SK-N-SH (cell line): ENCODE measurements at regions not wholly inside any gene's neighbourhood (a gene's known extent, or its start where the extent isn't known, plus 50 kb on each side); places are given as distances from the start of the nearest gene placed in this dataset.

Source experiments
- CTCF ChIA-PET: fragments of 300-600, 350-600 bp; formaldehyde crosslinking; extraction: SDS; loops from one replicate; lab custom pipeline; 2021; lab: Yijun Ruan, JAX
- POLR2A ChIA-PET: fragments of 350-600 bp; sonication (Branson Sonifier 250); formaldehyde crosslinking; extraction: SDS; loops from one replicate; lab custom pipeline; 2020; ENCODE audit warnings: antibody characterized with exemption, inconsistent platforms; lab: Yijun Ruan, JAX
- DNase-seq: peaks from one replicate; pipeline ENCODE4 v3.0.0; 2012
- H2AFZ ChIP-seq: fragments of 200-600 bp; sonication (generic); 2 replicates; pipeline ENCODE4 v1.8.1; 2016; ENCODE audit warnings: antibody characterized with exemption, mild to moderate bottlenecking, low read depth
- H3F3A ChIP-seq: fragments of 200-600 bp; sonication (generic); replicated peaks from 2 replicates; pipeline ENCODE3; 2016; ENCODE audit warnings: antibody characterized with exemption, mild to moderate bottlenecking; ENCODE audit not compliant: insufficient read depth
- H3K27ac ChIP-seq, 2 experiments: fragments of 200-500 bp in 1 of 2; fragments of 200-600 bp in 1 of 2; sonication (Bioruptor generic) in 1 of 2; sonication (generic), shearing (Covaris generic) in 1 of 2; 2 replicates each; pipeline versions ENCODE4 v1.5.1 to v1.6.1; 2014 to 2016; ENCODE audit warnings: low read depth in 2 of 2, inconsistent platforms in 1 of 2, low read length in 1 of 2, mild to moderate bottlenecking in 1 of 2, mixed read lengths in 1 of 2
- H3K27me3 ChIP-seq: fragments of 200-600 bp; sonication (generic), shearing (Covaris generic); 2 replicates; pipeline ENCODE4 v1.6.1; 2016; ENCODE audit warnings: mixed run types; ENCODE audit not compliant: insufficient read depth
- H3K36me3 ChIP-seq, 2 experiments: fragments of 200-500 bp in 1 of 2; fragments of 200-600 bp in 1 of 2; sonication (Bioruptor generic) in 1 of 2; sonication (generic) in 1 of 2; replicated peaks in 1 of 2; 2 replicates each; pipeline versions ENCODE3 to v1.5.1; 2014 to 2016; ENCODE audit warnings: low read length in 1 of 2, mild to moderate bottlenecking in 1 of 2; ENCODE audit not compliant: insufficient read depth in 2 of 2, control insufficient read depth in 1 of 2
- H3K4me1 ChIP-seq, 2 experiments: fragments of 200-500 bp in 1 of 2; fragments of 200-600 bp in 1 of 2; sonication (Bioruptor generic) in 1 of 2; sonication (generic), shearing (Covaris generic) in 1 of 2; 2 replicates each; pipeline versions ENCODE4 v1.5.1 to v1.6.1; 2014 to 2016; ENCODE audit warnings: low read depth in 1 of 2, low read length in 1 of 2, mixed run types in 1 of 2; ENCODE audit not compliant: insufficient read depth in 2 of 2, control insufficient read depth in 1 of 2
- H3K4me2 ChIP-seq: fragments of 200-600 bp; sonication (generic), shearing (Covaris generic); 2 replicates; pipeline ENCODE4 v1.6.1; 2017; ENCODE audit warnings: mixed run types
- H3K4me3 ChIP-seq, 2 experiments: fragments of 200-500 bp in 1 of 2; fragments of 200-600 bp in 1 of 2; sonication (Bioruptor generic) in 1 of 2; sonication (generic), shearing (Covaris generic) in 1 of 2; 2 replicates each; pipeline versions ENCODE4 v1.5.1 to v1.8.1; 2014 to 2016; ENCODE audit warnings: low read depth in 2 of 2, inconsistent platforms in 1 of 2, low read length in 1 of 2, mild to moderate bottlenecking in 1 of 2, mixed read lengths in 1 of 2, moderate library complexity in 1 of 2
- H3K79me2 ChIP-seq: fragments of 200-600 bp; sonication (generic); 2 replicates; pipeline ENCODE4 v1.8.1; 2017; ENCODE audit warnings: mild to moderate bottlenecking; ENCODE audit not compliant: insufficient read depth
- H3K9ac ChIP-seq: fragments of 200-600 bp; sonication (generic); 2 replicates; pipeline ENCODE4 v1.6.1; 2017; ENCODE audit warnings: mixed run types
- H3K9me2 ChIP-seq: fragments of 200-600 bp; sonication (generic); 2 replicates; pipeline ENCODE4 v1.6.1; 2017; ENCODE audit warnings: mixed run types
- H3K9me3 ChIP-seq: fragments of 200-600 bp; sonication (generic); 2 replicates; pipeline ENCODE4 v1.6.1; 2017; ENCODE audit warnings: mixed run types, mild to moderate bottlenecking, moderate library complexity
- H4K20me1 ChIP-seq: fragments of 200-600 bp; sonication (generic); 2 replicates; pipeline ENCODE4 v1.6.1; 2017; ENCODE audit warnings: mild to moderate bottlenecking, mixed run types; ENCODE audit not compliant: insufficient read depth
- CHD2 ChIP-seq: fragments of 150-350 bp; IDR thresholded peaks from 2 replicates; pipeline ENCODE4 v1.6.1; 2018; ENCODE audit warnings: low read length; ENCODE audit not compliant: partially characterized antibody
- ELF1 ChIP-seq: IDR thresholded peaks from 2 replicates; pipeline ENCODE4 v1.4.0; 2012
- EZH2phosphoT487 ChIP-seq: fragments of 200-600 bp; sonication (generic); IDR thresholded peaks from 2 replicates; pipeline ENCODE4 v1.6.1; 2017; ENCODE audit warnings: low read depth, mixed run types, mild to moderate bottlenecking, antibody characterized with exemption, moderate library complexity, borderline replicate concordance
- FOSL2 ChIP-seq: IDR thresholded peaks from 2 replicates; pipeline ENCODE4 v1.4.0; 2012; ENCODE audit warnings: low read depth, mild to moderate bottlenecking, moderate library complexity, borderline replicate concordance
- FOXJ3 ChIP-seq: sonication (generic); formaldehyde crosslinking; IDR thresholded peaks from 2 replicates; pipeline ENCODE4 v1.5.1; 2020; ENCODE audit warnings: mild to moderate bottlenecking, missing genetic modification reagents
- FOXM1 ChIP-seq: IDR thresholded peaks from 2 replicates; pipeline ENCODE4 v1.4.0; 2012; ENCODE audit warnings: low read depth, mild to moderate bottlenecking
- GABPA ChIP-seq: IDR thresholded peaks from 2 replicates; pipeline ENCODE4 v1.4.0; 2012; ENCODE audit warnings: low read depth, mild to moderate bottlenecking
- GATA2 ChIP-seq: sonication (generic); formaldehyde crosslinking; IDR thresholded peaks from 2 replicates; pipeline ENCODE4 v1.5.0; 2020; ENCODE audit warnings: mild to moderate bottlenecking, missing genetic modification reagents
- JUND ChIP-seq: IDR thresholded peaks from 2 replicates; pipeline ENCODE4 v1.4.0; 2012
- MEF2A ChIP-seq: IDR thresholded peaks from 2 replicates; pipeline ENCODE4 v1.4.0; 2012; ENCODE audit warnings: low read depth, borderline replicate concordance
- RAD21 ChIP-seq: IDR thresholded peaks from 2 replicates; pipeline ENCODE4 v1.6.1; 2012; ENCODE audit warnings: mild to moderate bottlenecking, low read length
- RCOR1 ChIP-seq: fragments of 150-350 bp; IDR thresholded peaks from 2 replicates; pipeline ENCODE4 v1.6.1; 2017; ENCODE audit warnings: antibody characterized with exemption, low read length
- RXRA ChIP-seq: IDR thresholded peaks from 2 replicates; pipeline ENCODE4 v1.4.0; 2012; ENCODE audit warnings: low read depth, mild to moderate bottlenecking, borderline replicate concordance
- TAF1 ChIP-seq: IDR thresholded peaks from 2 replicates; pipeline ENCODE4 v1.6.1; 2012; ENCODE audit warnings: low read depth, mild to moderate bottlenecking, low read length, moderate library complexity, borderline replicate concordance
- TCF12 ChIP-seq: IDR thresholded peaks from 2 replicates; pipeline ENCODE4 v1.4.0; 2012
- TEAD4 ChIP-seq: IDR thresholded peaks from 2 replicates; pipeline ENCODE4 v1.4.0; 2012; ENCODE audit warnings: mild to moderate bottlenecking, borderline replicate concordance; ENCODE audit not compliant: insufficient read depth
- WGBS: methylation state at CpG from one replicate; pipeline ENCODE4 v1.1.6; 2017; ENCODE audit warnings: low lambda C conversion rate; 5-methylcytosine and 5-hydroxymethylcytosine counted together
- TF ChIP-seq, protein P1 (sequence below): fragments of 150-350 bp; IDR thresholded peaks from 2 replicates; pipeline ENCODE4 v1.6.1; 2017; ENCODE audit warnings: antibody characterized with exemption, low read length, low read depth, borderline replicate concordance
- TF ChIP-seq, protein P2 (sequence below): IDR thresholded peaks from 2 replicates; pipeline ENCODE4 v1.6.1; 2012; ENCODE audit warnings: mild to moderate bottlenecking, low read depth, low read length, moderate library complexity
- TF ChIP-seq, protein P3 (sequence below): IDR thresholded peaks from 2 replicates; pipeline ENCODE4 v1.4.0; 2012; ENCODE audit warnings: low read depth, borderline replicate concordance
- TF ChIP-seq, protein P4 (sequence below): fragments of 200-600 bp; sonication (generic); IDR thresholded peaks from 2 replicates; pipeline ENCODE4 v1.6.1; 2017; ENCODE audit warnings: antibody characterized with exemption, mild to moderate bottlenecking, moderate library complexity

DNA sequence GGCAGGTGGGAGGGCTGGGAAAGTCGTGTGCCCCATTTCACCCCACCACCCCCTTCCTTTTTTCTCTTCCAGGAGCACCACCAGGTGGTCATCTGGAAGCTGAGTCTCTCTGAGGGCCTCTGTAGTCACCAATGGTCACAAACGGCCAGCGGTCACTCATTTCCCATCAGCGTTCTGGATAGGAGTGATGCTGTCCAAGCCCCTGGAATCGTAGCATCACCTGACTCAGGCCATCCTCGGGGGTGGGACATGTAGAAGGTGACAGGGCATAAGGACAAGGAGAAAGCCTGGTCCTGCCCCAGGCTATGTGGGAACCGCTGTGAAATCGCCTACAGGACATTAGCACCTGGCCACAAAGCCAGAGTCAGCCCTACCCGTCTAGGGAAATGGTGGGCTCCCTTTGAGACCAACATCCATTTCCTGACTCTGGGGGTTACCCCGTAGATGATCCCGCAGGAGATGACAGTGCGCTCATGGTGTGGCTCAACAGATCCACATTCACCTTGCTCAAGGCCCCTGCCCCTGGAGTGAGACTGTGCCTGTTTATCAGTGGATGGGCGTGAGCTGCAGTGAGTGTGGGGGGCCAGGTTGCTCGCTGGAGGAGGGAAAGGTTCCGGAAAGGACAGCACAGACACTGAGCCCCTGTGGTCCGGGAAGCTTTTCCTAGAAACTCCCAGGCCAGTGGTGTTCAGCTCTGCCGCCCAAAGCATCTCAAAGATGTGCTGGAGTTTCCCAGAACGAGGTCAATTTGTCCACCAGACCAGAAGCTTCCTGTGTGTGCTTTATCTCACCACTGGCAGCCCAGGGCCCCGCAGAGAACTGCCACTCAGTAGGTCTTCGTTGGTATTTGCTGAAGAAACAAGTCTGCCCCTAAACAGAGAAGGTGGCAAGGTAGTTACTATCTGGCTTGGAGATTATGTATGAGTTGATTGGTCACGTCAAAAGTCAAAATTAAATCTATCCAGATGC, 61.1 kb upstream of the UNC5A start:
- no peak for DNase-seq
- 52% methylated on average over 17 of the region's 21 CpGs for WGBS
- POLR2A ChIA-PET: no interaction called here

More for the DNA sequence above, 61.1 kb upstream of the UNC5A start:
- no peaks in the 10 kb centered on the region for H3K79me2 ChIP-seq
- H3K36me3 ChIP-seq: no peaks in the 10 kb centered on the region
- H2AFZ ChIP-seq: no peak overlapping the region
- H3K4me2 ChIP-seq: no peak overlapping the region
- no peak for TF ChIP-seq FOXM1
- TF ChIP-seq, protein P1, sequence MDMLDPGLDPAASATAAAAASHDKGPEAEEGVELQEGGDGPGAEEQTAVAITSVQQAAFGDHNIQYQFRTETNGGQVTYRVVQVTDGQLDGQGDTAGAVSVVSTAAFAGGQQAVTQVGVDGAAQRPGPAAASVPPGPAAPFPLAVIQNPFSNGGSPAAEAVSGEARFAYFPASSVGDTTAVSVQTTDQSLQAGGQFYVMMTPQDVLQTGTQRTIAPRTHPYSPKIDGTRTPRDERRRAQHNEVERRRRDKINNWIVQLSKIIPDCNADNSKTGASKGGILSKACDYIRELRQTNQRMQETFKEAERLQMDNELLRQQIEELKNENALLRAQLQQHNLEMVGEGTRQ: no peak
- no peak for TF ChIP-seq FOSL2
- TF ChIP-seq, protein P2, sequence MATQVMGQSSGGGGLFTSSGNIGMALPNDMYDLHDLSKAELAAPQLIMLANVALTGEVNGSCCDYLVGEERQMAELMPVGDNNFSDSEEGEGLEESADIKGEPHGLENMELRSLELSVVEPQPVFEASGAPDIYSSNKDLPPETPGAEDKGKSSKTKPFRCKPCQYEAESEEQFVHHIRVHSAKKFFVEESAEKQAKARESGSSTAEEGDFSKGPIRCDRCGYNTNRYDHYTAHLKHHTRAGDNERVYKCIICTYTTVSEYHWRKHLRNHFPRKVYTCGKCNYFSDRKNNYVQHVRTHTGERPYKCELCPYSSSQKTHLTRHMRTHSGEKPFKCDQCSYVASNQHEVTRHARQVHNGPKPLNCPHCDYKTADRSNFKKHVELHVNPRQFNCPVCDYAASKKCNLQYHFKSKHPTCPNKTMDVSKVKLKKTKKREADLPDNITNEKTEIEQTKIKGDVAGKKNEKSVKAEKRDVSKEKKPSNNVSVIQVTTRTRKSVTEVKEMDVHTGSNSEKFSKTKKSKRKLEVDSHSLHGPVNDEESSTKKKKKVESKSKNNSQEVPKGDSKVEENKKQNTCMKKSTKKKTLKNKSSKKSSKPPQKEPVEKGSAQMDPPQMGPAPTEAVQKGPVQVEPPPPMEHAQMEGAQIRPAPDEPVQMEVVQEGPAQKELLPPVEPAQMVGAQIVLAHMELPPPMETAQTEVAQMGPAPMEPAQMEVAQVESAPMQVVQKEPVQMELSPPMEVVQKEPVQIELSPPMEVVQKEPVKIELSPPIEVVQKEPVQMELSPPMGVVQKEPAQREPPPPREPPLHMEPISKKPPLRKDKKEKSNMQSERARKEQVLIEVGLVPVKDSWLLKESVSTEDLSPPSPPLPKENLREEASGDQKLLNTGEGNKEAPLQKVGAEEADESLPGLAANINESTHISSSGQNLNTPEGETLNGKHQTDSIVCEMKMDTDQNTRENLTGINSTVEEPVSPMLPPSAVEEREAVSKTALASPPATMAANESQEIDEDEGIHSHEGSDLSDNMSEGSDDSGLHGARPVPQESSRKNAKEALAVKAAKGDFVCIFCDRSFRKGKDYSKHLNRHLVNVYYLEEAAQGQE: no peak
- TF ChIP-seq, protein P3, sequence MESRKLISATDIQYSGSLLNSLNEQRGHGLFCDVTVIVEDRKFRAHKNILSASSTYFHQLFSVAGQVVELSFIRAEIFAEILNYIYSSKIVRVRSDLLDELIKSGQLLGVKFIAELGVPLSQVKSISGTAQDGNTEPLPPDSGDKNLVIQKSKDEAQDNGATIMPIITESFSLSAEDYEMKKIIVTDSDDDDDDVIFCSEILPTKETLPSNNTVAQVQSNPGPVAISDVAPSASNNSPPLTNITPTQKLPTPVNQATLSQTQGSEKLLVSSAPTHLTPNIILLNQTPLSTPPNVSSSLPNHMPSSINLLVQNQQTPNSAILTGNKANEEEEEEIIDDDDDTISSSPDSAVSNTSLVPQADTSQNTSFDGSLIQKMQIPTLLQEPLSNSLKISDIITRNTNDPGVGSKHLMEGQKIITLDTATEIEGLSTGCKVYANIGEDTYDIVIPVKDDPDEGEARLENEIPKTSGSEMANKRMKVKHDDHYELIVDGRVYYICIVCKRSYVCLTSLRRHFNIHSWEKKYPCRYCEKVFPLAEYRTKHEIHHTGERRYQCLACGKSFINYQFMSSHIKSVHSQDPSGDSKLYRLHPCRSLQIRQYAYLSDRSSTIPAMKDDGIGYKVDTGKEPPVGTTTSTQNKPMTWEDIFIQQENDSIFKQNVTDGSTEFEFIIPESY: no peak
- no peak for TF ChIP-seq RAD21
- TF ChIP-seq, protein P4, sequence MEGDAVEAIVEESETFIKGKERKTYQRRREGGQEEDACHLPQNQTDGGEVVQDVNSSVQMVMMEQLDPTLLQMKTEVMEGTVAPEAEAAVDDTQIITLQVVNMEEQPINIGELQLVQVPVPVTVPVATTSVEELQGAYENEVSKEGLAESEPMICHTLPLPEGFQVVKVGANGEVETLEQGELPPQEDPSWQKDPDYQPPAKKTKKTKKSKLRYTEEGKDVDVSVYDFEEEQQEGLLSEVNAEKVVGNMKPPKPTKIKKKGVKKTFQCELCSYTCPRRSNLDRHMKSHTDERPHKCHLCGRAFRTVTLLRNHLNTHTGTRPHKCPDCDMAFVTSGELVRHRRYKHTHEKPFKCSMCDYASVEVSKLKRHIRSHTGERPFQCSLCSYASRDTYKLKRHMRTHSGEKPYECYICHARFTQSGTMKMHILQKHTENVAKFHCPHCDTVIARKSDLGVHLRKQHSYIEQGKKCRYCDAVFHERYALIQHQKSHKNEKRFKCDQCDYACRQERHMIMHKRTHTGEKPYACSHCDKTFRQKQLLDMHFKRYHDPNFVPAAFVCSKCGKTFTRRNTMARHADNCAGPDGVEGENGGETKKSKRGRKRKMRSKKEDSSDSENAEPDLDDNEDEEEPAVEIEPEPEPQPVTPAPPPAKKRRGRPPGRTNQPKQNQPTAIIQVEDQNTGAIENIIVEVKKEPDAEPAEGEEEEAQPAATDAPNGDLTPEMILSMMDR: no peak
- no peak for TF ChIP-seq FOXJ3 (CRISPR knock-in tag)
- TF ChIP-seq MEF2A: no peak
- TF ChIP-seq TAF1: no peak
- TF ChIP-seq RCOR1: no peak
- TF ChIP-seq TCF12: no peak
- TF ChIP-seq JUND: no peak
- no peak for TF ChIP-seq EZH2phosphoT487
- TF ChIP-seq CHD2: no peak
- TF ChIP-seq RXRA: no peak
- no peak for TF ChIP-seq ELF1
- no peak for TF ChIP-seq TEAD4
- TF ChIP-seq GABPA: no peak
- TF ChIP-seq GATA2 (CRISPR knock-in tag): no peak
- CTCF ChIA-PET: interaction anchor here (1.3 to 1.5 kb wide), 2 partner anchors 12 to 88 kb away, joined by 3 to 5 read pairs; no protein-coding TSS in a partner anchor
- H3K27ac ChIP-seq: no peak overlapping the region
- H4K20me1 ChIP-seq: no peaks in the 10 kb centered on the region
- H3K9me3 ChIP-seq: no peaks in the 10 kb centered on the region
- no peak overlapping the region for H3K9ac ChIP-seq
- no peaks in the 10 kb centered on the region for H3F3A ChIP-seq
- H3K27me3 ChIP-seq: 0 out of 2 replicates have a peak, but pooled peaks cover 5% of the 10 kb centered on the region
- no peak overlapping the region for H3K4me3 ChIP-seq
- no peaks in the 10 kb centered on the region for H3K4me1 ChIP-seq
- no peaks in the 10 kb centered on the region for H3K9me2 ChIP-seq
